GM12878 (cell line): ENCODE measurements at regions not wholly inside any gene's neighbourhood (a gene's known extent, or its start where the extent isn't known, plus 50 kb on each side); places are given as distances from the start of the nearest gene placed in this dataset.

Source experiments
- CTCF ChIP-seq, 3 experiments: IDR thresholded peaks in 2 of 3; conservative IDR thresholded peaks in 1 of 3; 2 replicates each; pipeline ENCODE4 v1.5.1; 2011; ENCODE audit warnings: low read depth in 3 of 3, low read length in 3 of 3, mild to moderate bottlenecking in 3 of 3, control low read depth in 2 of 3, moderate library complexity in 2 of 3, inconsistent platforms in 1 of 3, mixed read lengths in 1 of 3; ENCODE audit not compliant: control insufficient read depth in 2 of 3, insufficient read depth in 1 of 3; ENCODE audit errors: extremely low read depth in 1 of 3
- REST ChIP-seq: IDR thresholded peaks from 2 replicates; pipeline ENCODE4 v1.6.1; 2012; ENCODE audit warnings: mild to moderate bottlenecking, low read depth, low read length

- TF ChIP-seq CTCF (IDR thresholded peaks at IDR 0.05 in 2 of 3, conservative IDR thresholded peaks at IDR 0.05 in 1 of 3; ENCODE audit: control insufficient read depth in 2 of 3, extremely low read depth in 1 of 3, insufficient read depth in 1 of 3, low read depth in 3 of 3, low read length in 3 of 3) = no peak
- no peak for TF ChIP-seq REST
Observed at GRCh38 chr3:118055381-118055780, 979.3 kb downstream of the IGSF11 start.
